Parathyroid adenoma (tissue), 2 donors: ENCODE measurements at regions not wholly inside any gene's neighbourhood (a gene's known extent, or its start where the extent isn't known, plus 50 kb on each side); places are given as distances from the start of the nearest gene placed in this dataset.

Source experiments
- H2AFZ ChIP-seq: fragments of 300-600 bp; sonication (generic); one replicate; pipeline ENCODE4 v1.7.0; 2017; ENCODE audit warnings: antibody characterized with exemption, mild to moderate bottlenecking
- H3K27ac ChIP-seq: fragments of 300-600 bp; sonication (generic); one replicate; pipeline ENCODE4 v1.7.0; 2017
- H3K27me3 ChIP-seq: fragments of 300-600 bp; sonication (generic); one replicate; pipeline ENCODE4 v1.7.0; 2017; ENCODE audit warnings: low read length; ENCODE audit not compliant: control insufficient read depth, insufficient read depth
- H3K36me3 ChIP-seq: fragments of 300-600 bp; sonication (generic); one replicate; pipeline ENCODE4 v1.7.0; 2017; ENCODE audit warnings: low read length; ENCODE audit not compliant: control insufficient read depth, insufficient read depth
- H3K4me1 ChIP-seq: fragments of 300-600 bp; sonication (generic); one replicate; pipeline ENCODE4 v1.7.0; 2017; ENCODE audit warnings: control low read depth
- H3K4me2 ChIP-seq: fragments of 300-600 bp; sonication (generic); one replicate; pipeline ENCODE4 v1.7.0; 2017; ENCODE audit warnings: low read length
- H3K4me3 ChIP-seq: fragments of 300-600 bp; sonication (generic); one replicate; pipeline ENCODE4 v1.7.0; 2017; ENCODE audit warnings: low read depth, low read length
- H3K79me2 ChIP-seq: fragments of 300-600 bp; sonication (generic); one replicate; pipeline ENCODE4 v1.7.0; 2017; ENCODE audit warnings: control low read depth
- H3K9ac ChIP-seq: fragments of 300-600 bp; sonication (generic); one replicate; pipeline ENCODE4 v1.7.0; 2017; ENCODE audit warnings: mild to moderate bottlenecking
- H3K9me3 ChIP-seq: fragments of 300-600 bp; sonication (generic); one replicate; pipeline ENCODE4 v1.7.0; 2017; ENCODE audit warnings: low read length; ENCODE audit not compliant: control insufficient read depth
- CTCF ChIP-seq: fragments of 300-600 bp; sonication (generic); IDR thresholded peaks from one replicate; pipeline ENCODE4 v1.7.0; 2017; ENCODE audit warnings: antibody characterized with exemption, mild to moderate bottlenecking
- donor health status: primary hyperparathyroidism.

- no peak overlapping the region for H3K9ac ChIP-seq
- no peak overlapping the region for H3K4me2 ChIP-seq
- H3K79me2 ChIP-seq: no peaks in the 10 kb centered on the region
- no peaks in the 10 kb centered on the region for H3K9me3 ChIP-seq
- H3K4me1 ChIP-seq: no peaks in the 10 kb centered on the region
- H3K27ac ChIP-seq: no peak overlapping the region
- no peak for TF ChIP-seq CTCF
- H3K27me3 ChIP-seq: no peaks in the 10 kb centered on the region
- no peak overlapping the region for H3K4me3 ChIP-seq
- no peaks in the 10 kb centered on the region for H3K36me3 ChIP-seq
- H2AFZ ChIP-seq: no peak overlapping the region
Measured at GRCh38 chr3:72191209-72191960, 406.4 kb upstream of the PROK2 start.

- Histone ChIP-seq H3K4me3 (no peak overlapping the region), H3K9ac (no peak overlapping the region), H3K79me2 (no peaks in the 10 kb centered on the region), H2AFZ (no peak overlapping the region), H3K27me3 (no peaks in the 10 kb centered on the region), H3K27ac (no peak overlapping the region), H3K4me1 (no peaks in the 10 kb centered on the region), H3K9me3 (no peaks in the 10 kb centered on the region), H3K36me3 (no peaks in the 10 kb centered on the region), H3K4me2 (no peak overlapping the region)
- TF ChIP-seq CTCF: no peak
Measured at GRCh38 chr3:72190050-72190449, 405.1 kb upstream of the PROK2 start.

GRCh38 chr3:72189339-72189738, 404.4 kb upstream of the PROK2 start:
- no peaks in the 10 kb centered on the region for H3K79me2 ChIP-seq
- H3K27ac ChIP-seq: no peak overlapping the region
- no peaks in the 10 kb centered on the region for H3K36me3 ChIP-seq
- H3K4me3 ChIP-seq: no peak overlapping the region
- H3K4me2 ChIP-seq: no peak overlapping the region
- TF ChIP-seq CTCF: no peak
- no peak overlapping the region for H3K9ac ChIP-seq
- H3K27me3 ChIP-seq: no peaks in the 10 kb centered on the region
- no peaks in the 10 kb centered on the region for H3K9me3 ChIP-seq
- no peaks in the 10 kb centered on the region for H3K4me1 ChIP-seq
- H2AFZ ChIP-seq: no peak overlapping the region

- no peak for TF ChIP-seq CTCF
Measured at GRCh38 chr3:72188536-72188935, 403.6 kb upstream of the PROK2 start.

GRCh38 chr3:72187131-72187530, 402.2 kb upstream of the PROK2 start:
- TF ChIP-seq CTCF: no peak
- no peaks in the 10 kb centered on the region for H3K79me2 ChIP-seq

More at GRCh38 chr3:72188536-72188935, 403.6 kb upstream of the PROK2 start:
- H3K9ac ChIP-seq: no peak overlapping the region
- no peaks in the 10 kb centered on the region for H3K4me1 ChIP-seq
- H3K79me2 ChIP-seq: no peaks in the 10 kb centered on the region
- no peaks in the 10 kb centered on the region for H3K36me3 ChIP-seq
- H3K4me2 ChIP-seq: no peak overlapping the region
- no peak overlapping the region for H3K4me3 ChIP-seq
- H3K9me3 ChIP-seq: no peaks in the 10 kb centered on the region
- H3K27ac ChIP-seq: no peak overlapping the region
- H2AFZ ChIP-seq: no peak overlapping the region
- H3K27me3 ChIP-seq: no peaks in the 10 kb centered on the region

More at GRCh38 chr3:72187131-72187530, 402.2 kb upstream of the PROK2 start:
- no peak overlapping the region for H3K4me2 ChIP-seq
- H3K4me3 ChIP-seq: no peak overlapping the region
- H3K4me1 ChIP-seq: no peaks in the 10 kb centered on the region
- no peaks in the 10 kb centered on the region for H3K36me3 ChIP-seq
- no peak overlapping the region for H3K9ac ChIP-seq
- H3K27ac ChIP-seq: no peak overlapping the region
- H2AFZ ChIP-seq: no peak overlapping the region
- H3K9me3 ChIP-seq: no peaks in the 10 kb centered on the region
- no peaks in the 10 kb centered on the region for H3K27me3 ChIP-seq
